Activated naive CD4-positive, alpha-beta T cell treated with Interleukin-2 at 50 U/mL for 16 hours (primary cell): ENCODE measurements at regions not wholly inside any gene's neighbourhood (a gene's known extent, or its start where the extent isn't known, plus 50 kb on each side); places are given as distances from the start of the nearest gene placed in this dataset.
A peak's percentile ranks its signal among the peaks of the same experiment; 100 is the strongest.

ENCODE experiments used
- DNase-seq: peaks from one replicate; pipeline ENCODE4 v3.0.0-alpha.2; 2020

- peak; percentile 6 for DNase-seq
Observed at GRCh38 chr4:165612936-165613335, 234.1 kb downstream of the CPE start.

GRCh38 chr4:165613581-165613980 lies 234.8 kb downstream of the CPE start:
- no peak for DNase-seq

- DNase-seq: no peak
Observed at GRCh38 chr4:165620913-165621312, 242.1 kb downstream of the CPE start.

GRCh38 chr4:165621983-165622382 lies 243.2 kb downstream of the CPE start:
- no peak for DNase-seq

- DNase-seq: no peak
Observed at GRCh38 chr4:165625281-165625680, 246.5 kb downstream of the CPE start.

- no peak for DNase-seq
Observed at GRCh38 chr4:165626316-165626715, 246.7 kb upstream of the TLL1 start.

- no peak for DNase-seq
Observed at GRCh38 chr4:165627128-165627527, 245.9 kb upstream of the TLL1 start.

GRCh38 chr4:165627548-165627947 lies 245.5 kb upstream of the TLL1 start:
- no peak for DNase-seq

GRCh38 chr4:165628572-165628971 lies 244.5 kb upstream of the TLL1 start:
- no peak for DNase-seq

- DNase-seq: no peak
Observed at GRCh38 chr4:165630671-165631070, 242.4 kb upstream of the TLL1 start.

GRCh38 chr4:165631208-165631894 lies 241.7 kb upstream of the TLL1 start:
- no peak for DNase-seq

- no peak for DNase-seq
Observed at GRCh38 chr4:165631912-165632311, 241.1 kb upstream of the TLL1 start.

GRCh38 chr4:165634766-165635165 lies 238.3 kb upstream of the TLL1 start:
- no peak for DNase-seq

- no peak for DNase-seq
Observed at GRCh38 chr4:165635381-165635780, 237.7 kb upstream of the TLL1 start.

- DNase-seq: no peak
Observed at GRCh38 chr4:165635951-165636350, 237.1 kb upstream of the TLL1 start.

- no peak for DNase-seq
Observed at GRCh38 chr4:165651901-165652300, 221.1 kb upstream of the TLL1 start.

GRCh38 chr4:165654556-165654955 lies 218.5 kb upstream of the TLL1 start:
- no peak for DNase-seq

- no peak for DNase-seq
Observed at GRCh38 chr4:165656399-165656798, 216.6 kb upstream of the TLL1 start.

GRCh38 chr4:165656829-165657490 lies 216.1 kb upstream of the TLL1 start:
- no peak for DNase-seq

- no peak for DNase-seq
Observed at GRCh38 chr4:165662341-165662740, 210.7 kb upstream of the TLL1 start.

- no peak for DNase-seq
Observed at GRCh38 chr4:165663411-165663810, 209.6 kb upstream of the TLL1 start.

GRCh38 chr4:165666836-165667235 lies 206.2 kb upstream of the TLL1 start:
- no peak for DNase-seq

GRCh38 chr4:165667969-165668368 lies 205.1 kb upstream of the TLL1 start:
- no peak for DNase-seq

GRCh38 chr4:165668694-165669093 lies 204.3 kb upstream of the TLL1 start:
- no peak for DNase-seq

GRCh38 chr4:165677081-165677480 lies 196.0 kb upstream of the TLL1 start:
- DNase-seq: no peak
